ENCODE measurements at regions not wholly inside any gene's neighbourhood (a gene's known extent, or its start where the extent isn't known, plus 50 kb on each side); places are given as distances from the start of the nearest gene placed in this dataset.

DNA sequence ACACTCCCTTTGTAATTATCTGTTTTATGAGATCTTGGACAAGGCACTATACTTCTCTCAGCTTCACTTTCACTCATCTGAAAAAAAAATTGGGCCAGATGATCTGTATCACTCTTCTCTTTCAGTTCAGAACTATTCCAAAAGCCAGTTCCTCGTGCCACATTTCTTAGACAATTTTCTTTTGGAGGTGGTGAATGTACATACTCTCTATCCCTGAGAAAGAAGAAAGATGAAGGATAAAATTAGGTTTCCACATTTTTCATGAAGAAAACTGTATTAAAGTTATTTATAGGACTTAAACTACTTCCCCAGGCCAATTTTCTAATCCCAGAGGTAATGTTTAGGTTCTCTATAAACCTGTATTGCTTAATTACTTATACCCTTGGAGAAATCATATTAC is 171.6 kb downstream of the SLC6A15 start:
- DNase-seq (ENCODE audit: low spot score), result no peak

DNA sequence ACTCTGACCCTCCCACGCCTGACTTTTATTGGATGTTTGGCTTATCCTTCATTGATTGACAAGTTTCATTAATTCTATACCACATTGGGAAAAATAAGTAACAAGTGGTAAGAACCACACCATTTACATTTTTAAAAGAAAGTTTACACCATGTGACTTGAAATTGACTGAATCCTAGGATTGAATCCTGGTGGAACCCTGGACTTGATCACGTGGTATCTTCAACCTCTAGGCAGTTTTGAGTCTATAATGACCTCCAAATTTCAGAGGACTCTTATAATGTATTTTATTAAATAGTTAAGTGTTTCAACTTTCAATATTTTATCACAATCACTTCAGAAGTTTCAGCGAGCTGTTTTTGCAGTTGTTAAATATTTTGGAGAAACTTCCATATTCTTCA is 172.0 kb downstream of the SLC6A15 start:
- DNase-seq (ENCODE audit: low spot score), result no peak

DNA sequence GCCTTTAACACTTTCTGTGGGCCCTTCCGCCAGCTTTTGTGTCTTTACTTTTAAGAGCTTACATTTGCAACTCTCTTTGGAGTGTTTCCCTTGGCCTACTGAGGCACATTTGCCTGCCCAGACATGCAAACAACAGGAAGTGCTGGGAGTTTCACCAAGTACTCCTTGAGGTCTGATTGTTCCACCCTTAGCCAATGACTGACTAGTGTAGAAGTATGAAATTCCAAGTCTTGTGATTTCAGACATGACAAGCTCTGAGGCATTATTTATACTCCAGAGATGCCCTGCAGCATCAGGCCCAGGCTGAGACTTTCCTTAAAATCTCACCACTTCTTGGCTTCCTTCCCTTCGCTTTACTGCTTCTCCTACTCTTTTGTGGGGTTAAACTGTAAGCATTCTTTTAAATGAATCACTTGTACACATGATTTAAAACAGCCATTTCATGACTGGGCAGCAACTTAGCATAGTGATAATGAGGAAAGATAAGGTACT is 174.1 kb downstream of the SLC6A15 start:
- DNase-seq (ENCODE audit: low spot score), result no peak

DNA sequence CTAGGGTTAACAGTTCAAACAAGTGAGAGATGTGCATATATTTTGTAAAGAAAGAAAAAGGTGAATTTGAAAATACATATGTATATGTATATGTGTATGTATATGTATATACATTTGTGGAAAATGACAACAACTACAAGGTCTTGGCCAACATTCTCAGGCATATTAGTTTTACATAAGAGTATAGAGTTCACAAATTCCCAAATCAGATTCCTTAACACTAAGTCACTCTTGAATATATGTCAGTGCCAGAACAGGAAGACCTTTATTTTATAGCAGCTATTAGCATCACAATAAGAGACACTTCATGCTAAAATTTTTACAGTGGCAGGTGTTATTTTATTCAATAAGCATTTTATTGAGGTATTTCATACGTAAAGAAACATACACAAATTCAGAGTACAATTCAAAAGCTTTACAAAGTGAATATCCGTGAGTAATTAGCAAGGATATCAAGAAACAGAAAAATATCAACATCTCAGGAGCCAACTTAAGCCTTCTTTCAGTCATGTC is 179.7 kb downstream of the SLC6A15 start:
- no peak for DNase-seq (ENCODE audit: low spot score)

DNA sequence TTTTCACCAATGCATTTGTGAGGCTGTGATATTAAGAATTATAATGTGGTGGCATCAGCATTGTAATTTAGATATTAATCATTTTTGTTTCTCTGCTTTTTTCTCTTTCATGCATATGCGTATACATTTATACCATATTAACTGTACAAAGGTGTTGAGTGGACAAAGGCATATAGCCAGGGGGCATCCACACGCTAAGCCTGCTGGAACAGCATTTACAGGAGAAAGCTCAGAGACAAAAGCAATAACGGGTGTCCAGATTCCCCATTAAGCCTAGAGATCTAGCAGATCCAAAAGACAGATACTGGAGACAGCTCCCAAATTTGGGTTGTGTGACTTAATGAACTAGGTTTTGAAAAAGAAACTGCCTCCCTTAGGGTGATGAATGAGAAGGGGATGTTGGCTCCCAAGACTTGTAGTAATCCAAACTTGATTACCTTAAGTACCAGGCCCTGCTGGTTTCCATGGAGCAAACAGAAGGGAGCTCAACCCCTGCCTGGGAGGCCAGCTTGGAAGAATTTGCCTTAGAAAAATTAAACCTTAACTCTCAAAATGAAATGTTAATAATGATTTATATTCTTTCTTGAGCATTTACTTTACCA is 181.9 kb downstream of the SLC6A15 start:
- no peak for DNase-seq (ENCODE audit: low spot score)

DNA sequence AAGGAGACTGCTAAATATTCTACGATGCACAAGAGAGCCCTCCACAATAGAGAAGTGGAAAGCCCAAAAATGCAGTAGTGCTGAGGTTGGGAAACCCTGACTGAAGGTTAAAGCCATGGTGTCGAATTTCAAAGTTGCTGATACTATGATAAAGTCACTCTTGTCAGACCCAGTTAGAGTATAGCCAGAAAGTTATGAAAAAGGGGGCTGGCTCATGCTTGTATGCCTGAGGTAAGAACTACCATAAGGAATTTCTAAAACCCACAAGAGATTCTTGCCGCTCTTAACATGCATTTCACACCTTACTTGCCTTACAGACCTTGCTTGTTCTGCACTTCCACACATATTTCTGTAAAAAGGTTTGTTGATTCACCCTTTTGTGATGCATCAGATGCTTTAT is 184.6 kb downstream of the SLC6A15 start:
- no peak for DNase-seq (ENCODE audit: low spot score)

DNA sequence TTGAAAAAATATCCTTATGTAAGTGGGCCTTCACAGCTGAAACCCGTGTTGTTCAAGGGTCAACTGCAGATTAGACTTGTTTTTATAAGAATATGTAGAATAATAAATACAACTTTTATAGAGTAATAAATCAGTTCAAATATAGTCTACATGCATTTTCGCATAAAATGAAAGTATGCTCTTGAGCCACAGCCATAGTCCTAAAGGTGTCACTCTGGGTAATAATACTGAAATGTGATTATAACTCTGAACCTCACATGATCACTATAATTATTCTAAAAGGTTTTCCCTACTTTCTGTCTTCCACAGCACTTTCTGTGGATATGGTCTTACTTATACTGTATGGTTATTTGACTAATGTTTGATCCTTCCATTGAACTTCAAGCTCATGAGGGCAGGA is 185.8 kb downstream of the SLC6A15 start:
- DNase-seq (ENCODE audit: low spot score), result no peak

DNA sequence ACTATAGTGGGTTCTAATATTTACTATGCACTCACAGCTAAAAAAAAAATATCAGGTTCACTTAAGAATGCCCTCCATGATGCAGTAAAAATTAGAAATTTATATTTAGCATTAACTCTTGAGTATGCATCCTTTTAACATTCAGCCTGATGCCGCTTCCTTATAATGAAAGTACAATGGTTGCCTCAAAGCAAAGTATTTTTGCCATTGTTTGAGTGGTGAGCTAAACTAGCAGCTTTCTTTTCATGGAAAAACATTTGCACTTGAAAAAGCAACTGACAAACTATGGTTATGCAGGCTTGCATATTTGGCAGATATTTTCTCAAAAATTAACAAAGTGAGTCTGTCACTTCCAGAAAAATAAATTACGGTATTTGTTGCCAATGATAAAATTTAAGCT is 188.6 kb downstream of the SLC6A15 start:
- DNase-seq (ENCODE audit: low spot score), result no peak

DNA sequence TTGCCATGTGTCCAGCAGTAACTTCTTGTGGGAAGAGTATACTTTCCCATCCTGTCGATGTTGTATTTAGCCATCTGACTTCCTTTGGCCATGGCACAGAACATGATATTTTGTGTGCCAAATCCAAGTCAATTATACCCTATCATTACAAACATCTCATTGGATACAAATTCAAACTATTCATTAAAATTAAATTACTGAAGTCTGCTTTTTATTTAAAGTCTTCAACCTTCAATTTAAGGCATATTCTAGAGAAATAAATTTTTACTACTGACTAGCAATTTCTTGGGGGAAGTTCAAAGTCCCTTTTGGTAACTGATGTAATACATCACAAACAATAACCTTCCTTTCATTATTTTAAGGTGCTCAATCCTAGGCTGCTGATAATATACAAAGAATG is 192.6 kb downstream of the SLC6A15 start:
- DNase-seq (ENCODE audit: low spot score), result no peak

DNA sequence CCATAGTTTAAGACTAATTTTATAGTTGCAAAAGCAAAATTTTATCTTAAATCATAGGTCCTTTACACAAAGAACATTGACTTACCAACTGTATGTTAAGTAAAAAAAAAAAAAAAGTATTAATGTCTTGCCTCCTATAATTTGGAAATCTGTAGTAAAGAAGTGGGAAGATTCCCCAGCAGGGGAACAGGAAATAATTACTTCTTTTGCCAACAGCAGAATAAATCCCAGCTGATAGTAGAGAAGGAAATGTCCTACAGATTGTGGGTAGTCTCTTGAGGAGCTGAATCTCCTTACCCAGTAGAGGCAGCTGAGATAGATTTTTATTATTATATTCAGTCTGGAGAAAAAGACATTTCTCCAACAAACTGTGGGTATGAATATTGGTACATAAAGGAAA is 193.7 kb downstream of the SLC6A15 start:
- DNase-seq (ENCODE audit: low spot score), result no peak

DNA sequence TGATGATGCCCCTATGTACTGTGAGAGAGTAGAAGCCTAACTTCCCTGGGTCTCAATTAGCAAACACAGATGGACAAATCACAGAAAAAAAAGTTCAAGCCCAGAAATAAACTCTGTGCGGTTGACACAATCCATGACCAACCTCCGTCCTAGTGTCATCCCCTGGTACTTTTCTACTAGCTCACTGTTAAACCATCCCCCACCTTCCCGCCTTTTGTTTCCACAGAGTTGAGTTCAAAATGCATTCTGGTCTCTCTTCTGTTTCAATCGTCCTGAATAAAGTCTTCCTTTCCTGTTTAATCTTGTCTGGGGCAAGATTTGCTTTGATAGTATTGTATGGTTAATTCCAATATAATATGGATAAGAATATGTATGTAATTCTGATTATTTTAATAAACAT is 199.9 kb downstream of the SLC6A15 start:
- no peak for DNase-seq (ENCODE audit: low spot score)

DNA sequence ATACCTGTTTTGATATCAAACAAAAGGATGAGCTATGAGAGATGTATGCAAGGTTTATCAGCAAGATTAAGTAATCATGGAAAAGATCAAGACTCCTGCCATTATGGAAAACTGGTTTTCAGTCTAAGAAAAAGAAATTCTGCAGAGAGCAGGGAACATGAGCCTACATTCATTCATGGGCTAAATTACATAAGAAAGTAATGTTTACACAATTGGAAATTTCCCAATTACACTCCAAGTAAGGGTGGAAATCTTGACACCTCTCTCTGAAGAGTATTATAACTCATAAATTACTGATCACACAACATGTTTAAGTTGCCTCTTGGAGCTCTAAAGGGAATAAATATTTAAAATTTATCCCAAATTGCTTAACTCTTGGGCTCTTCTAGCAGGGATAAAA is 206.2 kb downstream of the SLC6A15 start:
- no peak for DNase-seq (ENCODE audit: low spot score)

DNA sequence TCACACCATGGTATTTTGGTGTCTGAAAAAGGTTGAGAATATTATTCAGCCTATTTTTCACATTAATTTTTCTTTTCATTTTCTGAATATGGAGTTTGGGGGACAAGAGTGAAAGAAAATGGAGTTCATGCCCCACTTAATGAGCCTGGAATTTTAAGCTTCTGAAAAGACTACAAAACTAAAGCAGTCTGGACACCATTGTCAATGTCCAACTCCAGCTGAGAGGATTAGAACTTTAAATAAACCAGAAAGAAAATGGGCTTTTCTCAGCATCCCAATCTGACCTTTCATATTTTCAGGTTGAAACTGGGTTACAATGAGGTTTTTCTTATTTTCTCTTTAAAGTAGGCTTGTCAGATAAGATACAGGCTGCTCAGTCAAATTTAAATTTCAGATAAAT is 207.7 kb downstream of the SLC6A15 start:
- DNase-seq (ENCODE audit: low spot score), result no peak

DNA sequence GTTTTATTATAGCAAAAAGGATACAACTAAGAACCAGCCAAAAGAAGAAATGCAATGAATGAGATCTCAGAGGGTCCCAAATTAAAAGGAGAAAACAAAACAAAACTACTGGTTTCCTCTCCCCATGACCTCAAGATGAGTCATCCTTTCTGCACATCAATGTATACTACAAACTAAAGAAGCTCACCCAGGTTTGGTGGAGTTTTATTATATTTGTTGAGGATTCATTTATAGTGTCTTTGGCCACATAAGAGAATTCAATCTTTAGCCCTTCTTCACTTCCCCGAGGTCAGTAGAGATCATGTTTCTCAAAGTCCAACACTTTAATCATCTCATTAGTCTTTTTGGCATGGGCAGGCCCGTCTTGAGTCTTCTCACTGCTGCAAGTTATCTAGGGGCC is 210.6 kb downstream of the SLC6A15 start:
- DNase-seq (ENCODE audit: low spot score), result no peak

DNA sequence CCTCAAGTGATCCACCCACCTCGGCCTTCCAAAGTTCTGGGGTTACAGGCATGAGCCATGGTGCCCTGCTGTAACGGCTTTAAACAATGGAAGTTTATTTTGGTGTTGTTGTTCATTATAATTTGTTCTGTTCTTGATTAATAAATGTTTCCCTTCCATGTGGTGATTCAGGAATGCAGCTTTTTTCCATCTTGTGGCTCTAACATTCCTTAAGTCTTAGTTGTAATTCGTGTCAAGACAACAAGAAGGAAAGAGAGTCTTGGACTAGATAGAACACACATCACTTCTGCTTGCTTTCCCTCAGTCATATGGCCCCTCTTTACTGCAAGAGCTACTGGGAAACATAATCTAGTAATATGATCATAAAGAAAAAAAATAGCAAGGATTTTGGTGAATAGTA is 211.6 kb downstream of the SLC6A15 start:
- no peak for DNase-seq (ENCODE audit: low spot score)

DNA sequence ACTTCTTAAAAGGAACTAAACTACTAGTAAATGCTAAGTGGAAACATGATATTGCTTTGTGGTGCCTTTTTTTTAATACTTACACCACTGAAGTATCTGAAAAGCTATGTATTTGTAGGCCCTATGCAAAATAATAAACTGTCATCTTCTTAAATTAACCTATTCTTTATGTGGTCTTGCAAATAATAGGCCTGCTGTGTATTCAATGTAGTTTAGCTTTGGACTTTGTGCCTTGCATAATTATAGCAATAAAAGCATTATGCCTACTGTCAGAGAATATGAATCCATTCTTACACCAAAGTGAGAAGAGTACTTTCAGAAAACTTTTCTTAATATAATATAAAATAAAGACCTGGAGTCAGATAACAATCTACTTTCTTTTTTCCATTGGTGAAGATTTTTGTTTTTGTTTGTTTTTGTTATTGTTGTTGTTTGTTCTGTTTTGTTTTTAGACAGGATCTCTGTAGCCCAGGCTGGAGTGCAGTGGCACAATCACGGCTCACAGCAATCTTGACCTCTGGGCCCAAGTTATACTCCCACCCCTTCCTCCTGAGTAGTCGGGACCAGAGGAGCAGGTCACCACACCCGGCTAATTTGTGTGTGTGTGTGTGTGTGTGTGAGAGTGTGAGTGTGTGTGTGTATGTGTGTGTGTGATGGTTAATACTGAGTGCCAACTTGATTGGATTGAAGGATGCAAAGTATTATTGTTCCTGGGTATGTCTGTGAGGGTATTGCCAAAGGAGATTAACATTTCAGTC is 213.8 kb downstream of the SLC6A15 start:
- no peak for DNase-seq (ENCODE audit: low spot score)

DNA sequence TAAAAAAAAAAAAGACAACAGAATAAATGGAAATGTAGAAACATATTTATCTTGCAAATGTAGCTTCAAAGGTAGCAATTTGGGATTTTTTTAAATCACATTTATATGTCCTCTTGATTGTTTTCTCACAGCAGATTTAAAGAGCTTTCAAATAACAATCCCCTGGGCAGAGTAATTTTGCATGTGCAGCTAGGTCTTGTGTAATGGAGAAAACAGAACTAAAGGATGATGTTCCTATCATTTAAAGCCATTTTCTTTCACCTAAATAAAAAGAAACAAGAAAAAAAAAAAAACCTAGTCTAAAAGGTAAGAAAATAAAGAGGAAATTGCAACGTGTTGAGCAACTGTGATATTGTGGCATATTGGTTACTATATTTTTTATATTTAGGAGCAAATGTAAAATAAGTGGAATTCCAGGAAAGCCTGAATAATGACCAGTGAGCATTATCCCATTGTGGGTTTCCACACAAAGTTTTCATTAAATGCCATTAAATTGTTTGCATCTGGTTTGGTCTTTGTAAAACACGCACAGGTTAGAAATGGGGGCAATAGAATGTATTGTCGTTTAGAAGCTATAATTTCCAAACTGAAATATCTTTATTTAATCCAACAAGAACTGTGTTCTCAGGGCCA is 215.6 kb downstream of the SLC6A15 start:
- no peak for DNase-seq (ENCODE audit: low spot score)

DNA sequence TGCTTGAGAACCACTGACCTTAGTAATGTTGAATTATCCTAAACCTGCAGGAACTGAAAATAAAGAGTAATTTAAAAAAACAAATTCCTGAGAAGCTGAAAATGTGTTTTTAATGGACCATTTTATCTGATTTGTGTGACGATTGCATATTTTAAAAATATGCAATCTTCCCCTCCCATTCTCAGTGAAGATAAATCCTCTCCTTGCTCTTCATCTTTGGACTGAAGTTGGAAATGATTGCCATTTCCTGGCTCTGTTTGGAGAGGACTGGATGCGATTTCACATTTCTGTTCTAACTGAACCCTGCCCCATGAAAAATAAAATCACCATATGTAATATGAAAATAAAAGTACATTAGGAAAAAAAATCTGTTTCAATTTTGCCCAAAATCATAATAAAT is 216.3 kb downstream of the SLC6A15 start:
- DNase-seq (ENCODE audit: low spot score), result no peak

DNA sequence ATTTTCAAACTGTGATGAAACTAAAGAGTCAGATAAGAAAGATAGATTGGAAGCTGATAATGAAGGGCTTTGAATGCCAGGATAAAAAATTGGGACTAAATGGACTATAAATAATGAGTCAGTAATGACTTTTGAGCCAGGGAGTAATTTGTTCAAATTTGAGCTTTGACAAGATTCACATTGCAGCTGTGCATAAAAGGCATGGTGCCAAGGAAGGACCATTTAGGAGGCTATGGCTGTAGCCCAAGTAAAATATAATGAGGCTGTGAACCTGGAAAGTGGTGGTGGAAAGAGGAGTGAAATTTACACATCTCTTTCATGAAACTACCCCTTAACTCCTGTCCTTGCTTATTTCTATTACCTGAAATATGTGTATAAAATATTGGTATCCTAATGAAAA is 218.5 kb downstream of the SLC6A15 start:
- DNase-seq (ENCODE audit: low spot score), result no peak

DNA sequence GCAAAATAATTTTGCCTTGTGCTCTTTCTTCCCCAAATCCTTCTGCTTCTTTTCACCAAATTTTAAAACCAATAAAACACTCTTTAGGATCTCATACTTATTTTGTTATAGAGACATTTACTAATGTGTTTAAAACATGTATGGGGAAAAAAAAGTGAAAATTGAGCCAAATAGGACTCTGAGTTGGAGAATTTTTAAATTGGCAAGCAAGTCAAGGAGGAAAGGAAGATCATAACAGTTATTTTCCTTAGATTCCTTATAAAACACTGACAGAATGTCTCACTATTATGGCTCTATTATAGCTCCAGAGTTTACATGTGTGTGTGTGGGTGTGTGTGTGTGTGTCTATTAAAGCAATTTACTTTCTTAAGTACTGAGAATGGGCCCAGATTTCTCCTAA is 220.5 kb downstream of the SLC6A15 start:
- DNase-seq (ENCODE audit: low spot score), result no peak

DNA sequence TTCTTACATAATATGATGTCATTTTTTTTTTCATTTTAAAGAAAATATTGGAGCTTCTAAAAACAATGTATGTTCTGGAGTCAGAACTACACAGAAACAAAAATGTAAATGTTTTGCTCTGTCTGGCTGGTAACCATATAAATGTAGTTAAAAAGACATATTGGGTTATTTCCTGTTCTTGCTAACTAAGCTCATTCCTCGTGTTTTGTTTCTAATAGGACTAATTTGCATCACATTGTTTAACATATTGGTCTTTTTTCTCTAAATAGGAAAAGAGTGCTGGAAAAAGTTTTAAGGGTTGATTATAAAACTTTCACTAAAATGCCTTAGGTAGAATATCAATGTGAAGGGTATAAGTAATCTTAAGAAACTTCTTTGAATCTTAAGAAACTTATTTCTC is 221.3 kb downstream of the SLC6A15 start:
- DNase-seq (ENCODE audit: low spot score), result no peak

DNA sequence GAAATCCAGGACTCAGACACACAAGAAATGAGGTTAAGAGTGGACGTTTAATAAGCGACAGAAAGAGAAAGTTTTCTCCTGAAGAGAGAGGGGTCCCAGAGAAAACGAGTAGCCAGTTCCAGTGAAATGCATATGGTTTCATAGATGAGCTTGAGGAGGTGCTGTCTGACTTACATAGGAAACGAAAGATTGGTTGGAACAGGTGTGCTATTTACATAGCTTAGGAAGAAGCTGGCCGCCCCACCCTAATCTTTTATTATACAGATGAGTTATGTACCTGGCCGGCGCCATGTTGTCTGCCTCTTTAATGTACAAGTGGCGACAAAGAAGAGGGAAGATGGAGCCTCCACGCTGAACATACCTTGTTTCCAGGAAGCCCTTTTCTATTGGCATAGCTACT is 223.0 kb downstream of the SLC6A15 start:
- no peak for DNase-seq (ENCODE audit: low spot score)

DNA sequence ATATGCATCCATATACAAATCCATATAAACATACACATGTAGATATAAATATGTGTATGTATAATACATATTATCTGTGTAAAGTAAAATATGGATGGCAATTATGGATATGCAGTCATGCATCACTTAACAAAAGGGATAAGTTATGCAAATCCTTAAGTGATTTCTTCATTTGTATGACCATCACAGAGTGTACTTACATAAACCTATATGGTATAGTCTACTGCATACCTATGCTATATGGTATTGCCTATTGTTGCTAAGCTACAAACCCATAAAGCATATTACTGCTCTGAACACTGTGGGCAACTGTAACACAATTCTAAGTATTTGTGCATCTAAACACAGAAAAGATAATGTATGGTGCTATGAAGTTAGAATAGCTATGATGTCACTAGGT is 227.2 kb downstream of the SLC6A15 start:
- no peak for DNase-seq (ENCODE audit: low spot score)
